ENCODE measurements at regions not wholly inside any gene's neighbourhood (a gene's known extent, or its start where the extent isn't known, plus 50 kb on each side); places are given as distances from the start of the nearest gene placed in this dataset.
A peak's percentile ranks its signal among the peaks of the same experiment; 100 is the strongest.

GRCh38 chr9:89985068-89985467 is 380.3 kb downstream of the GADD45G start:
- no peaks in the 10 kb centered on the region for H3K4me1 ChIP-seq (ENCODE audit: low read depth)
- no peaks in the 10 kb centered on the region for H3K36me3 ChIP-seq
- H3K9me3 ChIP-seq (ENCODE audit: low read depth), result no peaks in the 10 kb centered on the region
- no peak for TF ChIP-seq CTCF (IDR thresholded peaks at IDR 0.05; ENCODE audit: low read depth, low read length)
- H3K27me3 ChIP-seq, result no peaks in the 10 kb centered on the region
- no peak overlapping the region for H3K27ac ChIP-seq
- no peak for DNase-seq (ENCODE audit: low read depth in 1 of 2, low spot score in 1 of 2)
- H3K4me3 ChIP-seq, result no peak overlapping the region

DNA sequence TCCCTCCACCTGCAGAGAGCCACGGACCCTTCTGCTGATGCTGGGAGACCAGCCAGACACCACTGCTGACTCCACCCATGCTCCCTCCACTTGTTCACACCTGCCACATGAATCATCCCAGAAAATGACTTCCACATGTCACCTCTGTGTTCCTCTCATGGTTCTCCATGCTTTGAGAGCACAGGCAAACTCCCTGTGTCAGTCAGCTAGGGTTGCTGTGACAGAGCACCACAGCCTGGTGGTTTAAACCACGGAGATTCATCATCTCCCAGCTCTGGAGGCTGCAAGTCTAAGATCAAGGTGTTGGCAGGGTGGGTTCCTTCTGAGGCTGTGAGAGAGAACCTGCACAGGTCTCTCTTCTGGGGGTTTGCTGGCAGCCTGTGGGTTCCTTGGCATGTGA is 381.4 kb downstream of the GADD45G start:
- Histone ChIP-seq H3K4me1 (ENCODE audit: low read depth) (no peaks in the 10 kb centered on the region), H3K27ac (no peak overlapping the region), H3K4me3 (no peak overlapping the region), H3K9me3 (ENCODE audit: low read depth) (no peaks in the 10 kb centered on the region), H3K36me3 (no peaks in the 10 kb centered on the region), H3K27me3 (no peaks in the 10 kb centered on the region)
- DNase-seq (ENCODE audit: low read depth in 1 of 2, low spot score in 1 of 2), result no peak
- no peak for TF ChIP-seq CTCF (IDR thresholded peaks at IDR 0.05; ENCODE audit: low read depth, low read length)

DNA sequence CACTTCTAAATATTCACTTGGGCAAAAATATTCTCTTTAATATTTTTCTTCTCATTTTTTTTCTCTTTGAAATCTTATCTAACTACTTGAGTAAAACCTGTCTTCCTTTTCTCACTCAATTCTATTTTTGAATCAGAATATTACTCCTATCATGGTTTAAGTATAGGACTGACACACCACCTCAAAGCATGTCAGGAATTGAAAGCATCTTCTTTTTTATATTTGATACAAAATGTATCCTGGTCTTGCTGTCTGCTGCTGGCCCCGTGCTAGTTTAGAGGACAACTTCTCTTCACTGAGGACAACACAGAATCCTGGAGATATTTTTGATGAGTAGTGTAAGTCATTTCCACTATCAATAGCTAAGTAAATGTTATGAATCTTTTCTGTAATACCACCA is 383.6 kb downstream of the GADD45G start:
- H3K4me3 ChIP-seq, result no peak overlapping the region
- H3K36me3 ChIP-seq, result no peaks in the 10 kb centered on the region
- no peaks in the 10 kb centered on the region for H3K9me3 ChIP-seq (ENCODE audit: low read depth)
- no peak for TF ChIP-seq CTCF (IDR thresholded peaks at IDR 0.05; ENCODE audit: low read depth, low read length)
- no peak overlapping the region for H3K27ac ChIP-seq
- no peaks in the 10 kb centered on the region for H3K27me3 ChIP-seq
- DNase-seq (ENCODE audit: low read depth in 1 of 2, low spot score in 1 of 2), result no peak
- peaks cover 17% of the 10 kb centered on the region for H3K4me1 ChIP-seq (ENCODE audit: low read depth)

DNA sequence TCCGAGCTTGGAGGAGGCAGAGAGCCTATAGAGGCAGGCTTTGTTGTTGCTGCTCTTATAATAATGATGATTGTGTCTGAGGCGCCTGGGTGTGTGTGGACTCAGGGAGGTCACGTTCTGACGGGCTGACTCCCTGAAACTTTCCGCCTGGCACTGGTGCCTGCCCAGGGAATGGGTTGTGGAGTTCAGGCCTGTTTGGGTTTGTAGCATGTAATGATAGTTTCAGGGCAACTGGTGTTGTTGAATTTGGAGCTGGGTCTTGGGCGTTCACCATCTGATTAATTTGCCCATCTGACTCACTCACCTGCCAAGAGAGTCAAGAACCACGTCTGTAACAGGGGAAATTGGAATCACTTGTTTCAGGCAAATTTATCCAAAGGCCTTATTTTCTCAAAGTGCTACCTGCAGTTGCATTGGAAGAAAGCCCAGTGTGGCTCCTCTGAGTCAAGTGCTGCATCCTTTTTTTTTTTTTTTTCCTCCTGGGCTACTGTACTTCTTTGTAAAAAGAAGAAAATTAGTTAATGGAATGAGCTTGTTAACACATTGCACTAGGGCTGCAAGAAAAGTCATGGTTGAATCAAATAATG is 386.5 kb downstream of the GADD45G start:
- H3K27me3 ChIP-seq, result no peaks in the 10 kb centered on the region
- H3K27ac ChIP-seq, result no peak overlapping the region
- no peak overlapping the region for H3K4me3 ChIP-seq

DNA sequence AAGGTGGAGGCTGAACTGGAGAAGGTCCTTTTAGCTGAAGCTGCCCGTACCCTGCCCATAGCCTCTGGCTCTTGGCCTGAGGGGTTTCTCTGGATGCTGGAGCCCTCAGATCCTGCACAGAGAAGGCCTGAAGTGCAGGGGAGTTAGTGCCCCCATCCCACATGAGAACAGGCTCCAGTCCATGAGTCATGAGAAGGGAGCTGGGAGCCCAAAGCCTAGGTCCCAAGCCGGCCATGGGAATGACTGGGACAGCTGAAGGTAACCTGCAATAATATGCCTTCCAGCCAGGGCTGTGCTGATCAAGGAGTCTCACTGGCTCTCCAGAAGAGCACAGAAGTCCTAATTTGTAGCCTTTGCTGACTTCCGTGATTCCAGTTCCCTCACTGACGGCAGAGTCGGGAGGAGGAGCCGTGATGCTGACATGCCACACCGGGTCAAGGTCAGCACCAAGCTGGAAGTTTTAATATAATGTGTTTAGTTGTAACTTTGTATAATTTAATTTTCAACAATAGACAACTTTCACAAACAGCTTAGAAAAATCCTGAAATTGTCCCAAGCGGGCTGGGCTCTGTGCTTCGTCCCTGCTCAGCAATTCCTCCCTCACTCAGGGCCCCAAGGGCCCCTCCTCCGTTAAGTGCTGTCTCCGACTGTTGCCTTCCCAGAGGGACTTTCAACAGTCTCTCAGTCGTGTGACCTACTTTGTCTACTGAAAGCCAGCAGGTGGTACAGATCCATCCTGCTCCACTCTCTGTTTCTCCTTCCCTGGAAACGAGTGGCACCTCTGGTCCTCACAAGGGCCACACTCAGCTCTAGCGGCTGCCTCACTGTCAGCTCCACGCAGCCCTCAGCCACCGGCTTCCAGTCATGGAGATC is 387.8 kb downstream of the GADD45G start:
- Histone ChIP-seq H3K4me1 (ENCODE audit: low read depth) (peaks cover 32% of the 10 kb centered on the region), H3K27me3 (no peaks in the 10 kb centered on the region), H3K4me3 (no peak overlapping the region), H3K9me3 (ENCODE audit: low read depth) (no peaks in the 10 kb centered on the region), H3K36me3 (no peaks in the 10 kb centered on the region), H3K27ac (peak overlapping the region; percentile 64)
- TF ChIP-seq CTCF (IDR thresholded peaks at IDR 0.05; ENCODE audit: low read depth, low read length), result no peak
- DNase-seq (ENCODE audit: low read depth in 1 of 2, low spot score in 1 of 2), result no peak

More for the DNA sequence above, 386.5 kb downstream of the GADD45G start:
- Histone ChIP-seq H3K36me3 (no peaks in the 10 kb centered on the region), H3K4me1 (ENCODE audit: low read depth) (peaks cover 32% of the 10 kb centered on the region), H3K9me3 (ENCODE audit: low read depth) (no peaks in the 10 kb centered on the region)
- TF ChIP-seq CTCF (IDR thresholded peaks at IDR 0.05; ENCODE audit: low read depth, low read length), result no peak
- no peak for DNase-seq (ENCODE audit: low read depth in 1 of 2, low spot score in 1 of 2)

All from cardiac muscle cell (in vitro differentiated cells and primary cell).